ENCODE measurements at regions not wholly inside any gene's neighbourhood (a gene's known extent, or its start where the extent isn't known, plus 50 kb on each side); places are given as distances from the start of the nearest gene placed in this dataset.

- Histone ChIP-seq H3K4me1 (ENCODE audit: control insufficient read depth in 5 of 5, insufficient read depth in 5 of 5, low read length in 5 of 5) (no peaks in the 10 kb centered on the region), H3K9me3 (ENCODE audit: control insufficient read depth in 5 of 5, low read length in 5 of 5) (peaks cover 0 to 14% (median 12%) of the 10 kb centered on the region in 5 donors), H3K36me3 (ENCODE audit: control insufficient read depth in 5 of 5, insufficient read depth in 5 of 5, low read length in 5 of 5) (no peaks in the 10 kb centered on the region), H3K4me3 (ENCODE audit: low read depth in 1 of 5, low read length in 5 of 5) (no peak overlapping the region), H3K27ac (ENCODE audit: low read depth, low read length) (no peak overlapping the region), H3K27me3 (ENCODE audit: control insufficient read depth in 5 of 5, insufficient read depth in 4 of 5, low read length in 5 of 5) (no peaks in the 10 kb centered on the region), H3K9ac (ENCODE audit: low read length in 5 of 5) (no peak overlapping the region)
Observed at GRCh38 chr2:117537032-117537431, 277.5 kb upstream of the DDX18 start.

GRCh38 chr2:117551858-117552257, 262.6 kb upstream of the DDX18 start:
- Histone ChIP-seq H3K9me3 (ENCODE audit: control insufficient read depth in 5 of 5, low read length in 5 of 5) (no peaks in the 10 kb centered on the region), H3K27ac (ENCODE audit: low read depth, low read length) (no peak overlapping the region), H3K27me3 (ENCODE audit: control insufficient read depth in 5 of 5, insufficient read depth in 4 of 5, low read length in 5 of 5) (no peaks in the 10 kb centered on the region), H3K36me3 (ENCODE audit: control insufficient read depth in 5 of 5, insufficient read depth in 5 of 5, low read length in 5 of 5) (no peaks in the 10 kb centered on the region), H3K4me3 (ENCODE audit: low read depth in 1 of 5, low read length in 5 of 5) (no peak overlapping the region), H3K4me1 (ENCODE audit: control insufficient read depth in 5 of 5, insufficient read depth in 5 of 5, low read length in 5 of 5) (no peaks in the 10 kb centered on the region), H3K9ac (ENCODE audit: low read length in 5 of 5) (no peak overlapping the region)

GRCh38 chr2:117553448-117553847, 261.0 kb upstream of the DDX18 start:
- H3K9ac ChIP-seq (ENCODE audit: low read length in 5 of 5), result no peak overlapping the region
- H3K36me3 ChIP-seq (ENCODE audit: control insufficient read depth in 5 of 5, insufficient read depth in 5 of 5, low read length in 5 of 5), result no peaks in the 10 kb centered on the region
- H3K27ac ChIP-seq (ENCODE audit: low read depth, low read length), result no peak overlapping the region
- no peaks in the 10 kb centered on the region for H3K4me1 ChIP-seq (ENCODE audit: control insufficient read depth in 5 of 5, insufficient read depth in 5 of 5, low read length in 5 of 5)
- no peak overlapping the region for H3K4me3 ChIP-seq (ENCODE audit: low read depth in 1 of 5, low read length in 5 of 5)
- H3K9me3 ChIP-seq (ENCODE audit: control insufficient read depth in 5 of 5, low read length in 5 of 5), result no peaks in the 10 kb centered on the region
- H3K27me3 ChIP-seq (ENCODE audit: control insufficient read depth in 5 of 5, insufficient read depth in 4 of 5, low read length in 5 of 5), result no peaks in the 10 kb centered on the region

- no peaks in the 10 kb centered on the region for H3K36me3 ChIP-seq (ENCODE audit: control insufficient read depth in 5 of 5, insufficient read depth in 5 of 5, low read length in 5 of 5)
- H3K9me3 ChIP-seq (ENCODE audit: control insufficient read depth in 5 of 5, low read length in 5 of 5), result no peaks in the 10 kb centered on the region
Observed at GRCh38 chr2:117555965-117556364, 258.5 kb upstream of the DDX18 start.

GRCh38 chr2:117557626-117558025, 256.9 kb upstream of the DDX18 start:
- Histone ChIP-seq H3K27ac (ENCODE audit: low read depth, low read length) (no peak overlapping the region), H3K27me3 (ENCODE audit: control insufficient read depth in 5 of 5, insufficient read depth in 4 of 5, low read length in 5 of 5) (no peaks in the 10 kb centered on the region), H3K9ac (ENCODE audit: low read length in 5 of 5) (no peak overlapping the region), H3K4me3 (ENCODE audit: low read depth in 1 of 5, low read length in 5 of 5) (no peak overlapping the region), H3K9me3 (ENCODE audit: control insufficient read depth in 5 of 5, low read length in 5 of 5) (no peaks in the 10 kb centered on the region), H3K36me3 (ENCODE audit: control insufficient read depth in 5 of 5, insufficient read depth in 5 of 5, low read length in 5 of 5) (no peaks in the 10 kb centered on the region), H3K4me1 (ENCODE audit: control insufficient read depth in 5 of 5, insufficient read depth in 5 of 5, low read length in 5 of 5) (no peaks in the 10 kb centered on the region)

More at GRCh38 chr2:117555965-117556364, 258.5 kb upstream of the DDX18 start:
- H3K4me1 ChIP-seq (ENCODE audit: control insufficient read depth in 5 of 5, insufficient read depth in 5 of 5, low read length in 5 of 5), result no peaks in the 10 kb centered on the region
- H3K9ac ChIP-seq (ENCODE audit: low read length in 5 of 5), result no peak overlapping the region
- no peaks in the 10 kb centered on the region for H3K27me3 ChIP-seq (ENCODE audit: control insufficient read depth in 5 of 5, insufficient read depth in 4 of 5, low read length in 5 of 5)
- no peak overlapping the region for H3K27ac ChIP-seq (ENCODE audit: low read depth, low read length)
- no peak overlapping the region for H3K4me3 ChIP-seq (ENCODE audit: low read depth in 1 of 5, low read length in 5 of 5)

GRCh38 chr2:117562654-117563053, 251.8 kb upstream of the DDX18 start:
- H3K9ac ChIP-seq (ENCODE audit: low read length in 5 of 5), result no peak overlapping the region
- H3K4me1 ChIP-seq (ENCODE audit: control insufficient read depth in 5 of 5, insufficient read depth in 5 of 5, low read length in 5 of 5), result no peaks in the 10 kb centered on the region
- H3K27me3 ChIP-seq (ENCODE audit: control insufficient read depth in 5 of 5, insufficient read depth in 4 of 5, low read length in 5 of 5), result no peaks in the 10 kb centered on the region

GRCh38 chr2:117571590-117572349, 242.7 kb upstream of the DDX18 start:
- Histone ChIP-seq H3K36me3 (ENCODE audit: control insufficient read depth in 5 of 5, insufficient read depth in 5 of 5, low read length in 5 of 5) (no peaks in the 10 kb centered on the region), H3K9me3 (ENCODE audit: control insufficient read depth in 5 of 5, low read length in 5 of 5) (peaks cover 0 to 19% (median 4%) of the 10 kb centered on the region in 5 donors)

More at GRCh38 chr2:117562654-117563053, 251.8 kb upstream of the DDX18 start:
- Histone ChIP-seq H3K9me3 (ENCODE audit: control insufficient read depth in 5 of 5, low read length in 5 of 5) (peaks cover 0 to 4% (median 0%) of the 10 kb centered on the region in 5 donors), H3K36me3 (ENCODE audit: control insufficient read depth in 5 of 5, insufficient read depth in 5 of 5, low read length in 5 of 5) (no peaks in the 10 kb centered on the region), H3K4me3 (ENCODE audit: low read depth in 1 of 5, low read length in 5 of 5) (no peak overlapping the region), H3K27ac (ENCODE audit: low read depth, low read length) (no peak overlapping the region)

GRCh38 chr2:117587310-117587709, 227.2 kb upstream of the DDX18 start:
- Histone ChIP-seq H3K27ac (ENCODE audit: low read depth, low read length) (no peak overlapping the region), H3K4me1 (ENCODE audit: control insufficient read depth in 5 of 5, insufficient read depth in 5 of 5, low read length in 5 of 5) (no peaks in the 10 kb centered on the region), H3K27me3 (ENCODE audit: control insufficient read depth in 5 of 5, insufficient read depth in 4 of 5, low read length in 5 of 5) (no peaks in the 10 kb centered on the region), H3K9ac (ENCODE audit: low read length in 5 of 5) (no peak overlapping the region), H3K9me3 (ENCODE audit: control insufficient read depth in 5 of 5, low read length in 5 of 5) (peaks cover 0 to 8% (median 0%) of the 10 kb centered on the region in 5 donors), H3K36me3 (ENCODE audit: control insufficient read depth in 5 of 5, insufficient read depth in 5 of 5, low read length in 5 of 5) (no peaks in the 10 kb centered on the region), H3K4me3 (ENCODE audit: low read depth in 1 of 5, low read length in 5 of 5) (no peak overlapping the region)

More at GRCh38 chr2:117571590-117572349, 242.7 kb upstream of the DDX18 start:
- H3K27ac ChIP-seq (ENCODE audit: low read depth, low read length), result no peak overlapping the region
- no peak overlapping the region for H3K9ac ChIP-seq (ENCODE audit: low read length in 5 of 5)
- H3K27me3 ChIP-seq (ENCODE audit: control insufficient read depth in 5 of 5, insufficient read depth in 4 of 5, low read length in 5 of 5), result no peaks in the 10 kb centered on the region
- no peaks in the 10 kb centered on the region for H3K4me1 ChIP-seq (ENCODE audit: control insufficient read depth in 5 of 5, insufficient read depth in 5 of 5, low read length in 5 of 5)
- no peak overlapping the region for H3K4me3 ChIP-seq (ENCODE audit: low read depth in 1 of 5, low read length in 5 of 5)

- Histone ChIP-seq H3K27ac (ENCODE audit: low read depth, low read length) (no peak overlapping the region), H3K36me3 (ENCODE audit: control insufficient read depth in 5 of 5, insufficient read depth in 5 of 5, low read length in 5 of 5) (no peaks in the 10 kb centered on the region), H3K4me1 (ENCODE audit: control insufficient read depth in 5 of 5, insufficient read depth in 5 of 5, low read length in 5 of 5) (no peaks in the 10 kb centered on the region), H3K9me3 (ENCODE audit: control insufficient read depth in 5 of 5, low read length in 5 of 5) (no peaks in the 10 kb centered on the region), H3K9ac (ENCODE audit: low read length in 5 of 5) (no peak overlapping the region), H3K4me3 (ENCODE audit: low read depth in 1 of 5, low read length in 5 of 5) (no peak overlapping the region), H3K27me3 (ENCODE audit: control insufficient read depth in 5 of 5, insufficient read depth in 4 of 5, low read length in 5 of 5) (no peaks in the 10 kb centered on the region)
Observed at GRCh38 chr2:117603060-117603459, 211.4 kb upstream of the DDX18 start.

- H3K9me3 ChIP-seq (ENCODE audit: control insufficient read depth in 5 of 5, low read length in 5 of 5), result no peaks in the 10 kb centered on the region
- no peak overlapping the region for H3K4me3 ChIP-seq (ENCODE audit: low read depth in 1 of 5, low read length in 5 of 5)
- no peaks in the 10 kb centered on the region for H3K27me3 ChIP-seq (ENCODE audit: control insufficient read depth in 5 of 5, insufficient read depth in 4 of 5, low read length in 5 of 5)
- no peaks in the 10 kb centered on the region for H3K36me3 ChIP-seq (ENCODE audit: control insufficient read depth in 5 of 5, insufficient read depth in 5 of 5, low read length in 5 of 5)
- no peak overlapping the region for H3K27ac ChIP-seq (ENCODE audit: low read depth, low read length)
- H3K4me1 ChIP-seq (ENCODE audit: control insufficient read depth in 5 of 5, insufficient read depth in 5 of 5, low read length in 5 of 5), result no peaks in the 10 kb centered on the region
- no peak overlapping the region for H3K9ac ChIP-seq (ENCODE audit: low read length in 5 of 5)
Observed at GRCh38 chr2:117603567-117603966, 210.9 kb upstream of the DDX18 start.
